ENCODE measurements at regions not wholly inside any gene's neighbourhood (a gene's known extent, or its start where the extent isn't known, plus 50 kb on each side); places are given as distances from the start of the nearest gene placed in this dataset.

GRCh38 chr11:31969359-31969702, 121.5 kb upstream of the RCN1 start:
- Histone ChIP-seq H3K27me3 (ENCODE audit: insufficient read depth, low read depth, low read length) (no peaks in the 10 kb centered on the region), H3F3A (ENCODE audit: insufficient read depth, low read length, poor library complexity, severe bottlenecking) (no peaks in the 10 kb centered on the region), H3K36me3 (ENCODE audit: insufficient read depth, low read length) (no peaks in the 10 kb centered on the region), H4K20me1 (ENCODE audit: insufficient read depth) (no peaks in the 10 kb centered on the region), H3K9ac (ENCODE audit: low read length) (no peak overlapping the region), H2AFZ (ENCODE audit: low read depth, low read length) (no peak overlapping the region), H3K9me3 (ENCODE audit: low read length) (no peaks in the 10 kb centered on the region), H3K4me2 (ENCODE audit: low read length) (no peak overlapping the region), H3K27ac (ENCODE audit: low read length) (no peak overlapping the region), H3K79me2 (replicated peaks; ENCODE audit: insufficient read depth, low read length) (no peaks in the 10 kb centered on the region), H3K4me3 (ENCODE audit: low read length) (no peak overlapping the region), H3K9me2 (ENCODE audit: insufficient read depth, low read length) (no peaks in the 10 kb centered on the region)
- TF ChIP-seq CTCF (IDR thresholded peaks at IDR 0.05; ENCODE audit: poor library complexity, severe bottlenecking) (no peak), POLR2AphosphoS5 (IDR thresholded peaks at IDR 0.05) (no peak), MXI1 (conservative IDR thresholded peaks at IDR 0.05; ENCODE audit: poor library complexity, severe bottlenecking) (no peak), EP300 (conservative IDR thresholded peaks at IDR 0.05; ENCODE audit: poor library complexity, severe bottlenecking) (no peak)

DNA sequence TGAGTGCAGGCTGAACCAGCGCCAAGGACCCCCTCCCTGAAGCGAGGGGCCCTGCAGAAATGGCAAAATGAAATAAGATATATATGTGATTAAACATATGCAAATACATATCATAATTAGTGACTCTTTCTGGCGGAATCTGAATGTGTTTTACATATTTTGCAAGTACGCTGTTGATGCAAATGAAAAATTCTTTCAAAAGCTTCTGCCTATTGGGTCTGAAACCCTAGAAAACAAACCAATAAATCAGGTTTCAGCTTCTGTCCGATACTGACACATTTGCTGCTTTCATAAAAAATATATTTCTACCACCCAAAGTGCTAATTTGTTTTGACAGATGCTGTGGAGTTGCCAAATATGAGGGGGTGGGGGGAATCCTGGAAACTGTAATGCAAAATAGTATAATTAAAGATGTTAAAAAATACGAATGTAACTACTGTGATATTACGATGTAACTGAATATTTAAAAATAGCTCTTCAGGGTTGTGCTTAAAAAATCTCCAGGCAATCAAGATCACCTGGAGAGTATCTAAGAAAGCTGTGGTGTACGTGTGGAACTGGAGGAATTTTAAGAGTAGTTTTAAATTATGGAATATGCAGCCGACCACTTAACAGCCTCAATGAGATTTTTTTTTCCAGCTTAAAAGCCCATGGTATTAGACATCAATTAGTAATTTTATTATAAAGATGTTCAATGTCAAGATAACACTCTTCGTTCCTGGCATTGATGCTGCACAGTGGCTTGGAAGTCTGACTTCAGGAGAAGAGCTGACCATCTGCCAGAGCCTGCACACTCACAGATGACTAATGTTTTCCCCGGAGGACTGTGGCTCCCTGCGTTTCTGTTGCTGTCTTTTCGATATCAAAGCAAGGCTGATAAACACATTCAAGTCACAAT, 122.2 kb upstream of the RCN1 start:
- Histone ChIP-seq H4K20me1 (ENCODE audit: insufficient read depth) (no peaks in the 10 kb centered on the region), H3K4me3 (ENCODE audit: low read length) (peak overlapping the region; percentile 37), H3K27ac (ENCODE audit: low read length) (peak overlapping the region; percentile 45), H3K27me3 (ENCODE audit: insufficient read depth, low read depth, low read length) (no peaks in the 10 kb centered on the region), H3K79me2 (replicated peaks; ENCODE audit: insufficient read depth, low read length) (no peaks in the 10 kb centered on the region), H3K4me2 (ENCODE audit: low read length) (no peak overlapping the region), H3K9me2 (ENCODE audit: insufficient read depth, low read length) (no peaks in the 10 kb centered on the region), H3K9me3 (ENCODE audit: low read length) (no peaks in the 10 kb centered on the region), H3F3A (ENCODE audit: insufficient read depth, low read length, poor library complexity, severe bottlenecking) (no peaks in the 10 kb centered on the region), H2AFZ (ENCODE audit: low read depth, low read length) (no peak overlapping the region), H3K36me3 (ENCODE audit: insufficient read depth, low read length) (no peaks in the 10 kb centered on the region), H3K9ac (ENCODE audit: low read length) (no peak overlapping the region)
- TF ChIP-seq REST (IDR thresholded peaks at IDR 0.05; ENCODE audit: borderline replicate concordance) (no peak), EZH2 (IDR thresholded peaks at IDR 0.05; ENCODE audit: borderline replicate concordance, insufficient read depth, low read length, poor library complexity, severe bottlenecking) (no peak), TAF1 (IDR thresholded peaks at IDR 0.05; ENCODE audit: low read depth) (no peak), SMC3 (conservative IDR thresholded peaks at IDR 0.05; ENCODE audit: poor library complexity) (no peak), CTCF (IDR thresholded peaks at IDR 0.05; ENCODE audit: poor library complexity, severe bottlenecking) (no peak), MXI1 (conservative IDR thresholded peaks at IDR 0.05; ENCODE audit: poor library complexity, severe bottlenecking) (no peak), RAD21 (conservative IDR thresholded peaks at IDR 0.05) (no peak), EP300 (conservative IDR thresholded peaks at IDR 0.05; ENCODE audit: poor library complexity, severe bottlenecking) (no peak), POLR2AphosphoS5 (IDR thresholded peaks at IDR 0.05) (no peak)

Measured in neural cell (in vitro differentiated cells).